H1 (cell line): ENCODE measurements at regions not wholly inside any gene's neighbourhood (a gene's known extent, or its start where the extent isn't known, plus 50 kb on each side); places are given as distances from the start of the nearest gene placed in this dataset.

ENCODE experiments used
- CTCF ChIA-PET: fragments of 300-600 bp; sonication (Branson Sonifier 250); formaldehyde crosslinking; loops from one replicate; lab custom pipeline; 2021; ENCODE audit not compliant: partially characterized antibody; lab: Charles Lee
- POLR2A ChIA-PET: fragments of 300-600 bp; sonication (Branson Sonifier 250); formaldehyde crosslinking; loops from one replicate; lab custom pipeline; 2021; ENCODE audit warnings: inconsistent platforms; ENCODE audit not compliant: partially characterized antibody; lab: Charles Lee
- DNase-seq, 2 experiments: peaks; one replicate each; pipeline versions ENCODE4 v3.0.0 to v3.0.0-alpha.2; 2010 to 2022; ENCODE audit warnings: low spot score in 2 of 2, low read depth in 1 of 2, mixed read lengths in 1 of 2
- FAIRE-seq: peaks from 2 replicates; lab custom pipeline; 2011; peaks lifted over from hg19 to GRCh38; lab: Jason Lieb, UNC
- H2AFZ ChIP-seq: 2 replicates; pipeline ENCODE4 v1.8.1; 2012; ENCODE audit warnings: low read length, inconsistent platforms
- H2AK5ac ChIP-seq: 2 replicates; pipeline ENCODE4 v1.6.1; 2013; ENCODE audit warnings: low read depth, low read length
- H2BK120ac ChIP-seq: replicated peaks from 2 replicates; pipeline ENCODE3; 2013; ENCODE audit warnings: low read depth, low read length, inconsistent platforms
- H2BK12ac ChIP-seq: 2 replicates; pipeline ENCODE4 v1.6.1; 2013; ENCODE audit warnings: low read depth, low read length
- H2BK15ac ChIP-seq: 2 replicates; pipeline ENCODE4 v1.6.1; 2013; ENCODE audit warnings: low read length
- H2BK20ac ChIP-seq: 2 replicates; pipeline ENCODE4 v1.6.1; 2013; ENCODE audit warnings: low read length
- H2BK5ac ChIP-seq: 2 replicates; pipeline ENCODE4 v1.6.1; 2013; ENCODE audit warnings: low read depth, low read length
- H3K14ac ChIP-seq: 2 replicates; pipeline ENCODE4 v1.6.1; 2013; ENCODE audit warnings: inconsistent platforms; ENCODE audit not compliant: insufficient read length
- H3K18ac ChIP-seq: 2 replicates; pipeline ENCODE4 v1.6.1; 2013; ENCODE audit warnings: low read length; ENCODE audit errors: extremely low read depth
- H3K23ac ChIP-seq: 2 replicates; pipeline ENCODE4 v1.6.1; 2013; ENCODE audit warnings: inconsistent platforms; ENCODE audit not compliant: insufficient read length
- H3K23me2 ChIP-seq: 2 replicates; pipeline ENCODE4 v1.6.1; 2013; ENCODE audit warnings: low read depth, low read length
- H3K27ac ChIP-seq: 2 replicates; pipeline ENCODE4 v1.6.1; 2011; ENCODE audit warnings: low read depth, low read length, inconsistent platforms
- H3K27me3 ChIP-seq, 4 experiments: replicated peaks in 1 of 4; 1 replicate in 1 of 4; 2 replicates in 3 of 4; pipeline versions ENCODE4 v1.6.1 to v1.8.1; 2011 to 2013; ENCODE audit warnings: low read length in 3 of 4, mild to moderate bottlenecking in 3 of 4, inconsistent platforms in 2 of 4, mixed read lengths in 2 of 4, moderate library complexity in 1 of 4; ENCODE audit not compliant: control insufficient read depth in 3 of 4, insufficient read depth in 3 of 4; ENCODE audit errors: extremely low read depth in 1 of 4
- H3K36me3 ChIP-seq, 4 experiments: 2 replicates each; pipeline versions ENCODE4 v1.6.1 to v1.8.1; 2011 to 2013; ENCODE audit warnings: mild to moderate bottlenecking in 4 of 4, low read length in 3 of 4, moderate library complexity in 2 of 4, control low read depth in 1 of 4, inconsistent platforms in 1 of 4; ENCODE audit not compliant: insufficient read depth in 4 of 4, control insufficient read depth in 2 of 4
- H3K4ac ChIP-seq: replicated peaks from 2 replicates; pipeline ENCODE3; 2013; ENCODE audit warnings: low read length, low read depth, mixed read lengths, inconsistent platforms; ENCODE audit not compliant: insufficient read length
- H3K4me1 ChIP-seq, 4 experiments: replicated peaks in 1 of 4; 1 replicate in 1 of 4; 2 replicates in 3 of 4; pipeline versions ENCODE4 v1.6.1 to v1.8.1; 2011 to 2013; ENCODE audit warnings: low read length in 3 of 4, inconsistent platforms in 2 of 4, mixed read lengths in 1 of 4; ENCODE audit not compliant: insufficient read depth in 4 of 4, control insufficient read depth in 3 of 4
- H3K4me2 ChIP-seq, 2 experiments: 2 replicates each; pipeline versions ENCODE4 v1.6.1 to v1.8.1; 2011 to 2013; ENCODE audit warnings: low read depth in 2 of 2, low read length in 2 of 2, control low read depth in 1 of 2, inconsistent platforms in 1 of 2, mild to moderate bottlenecking in 1 of 2; ENCODE audit not compliant: insufficient read depth in 1 of 2
- H3K4me3 ChIP-seq, 4 experiments: fragments of 200-600, 300-600 bp in 1 of 4; sonication (generic), shearing (Covaris generic), sonication (Bioruptor Twin) in 1 of 4; 2 replicates each; pipeline versions ENCODE4 v1.5.1 to v1.8.1; 2011 to 2016; ENCODE audit warnings: low read length in 4 of 4, low read depth in 3 of 4, control low read depth in 2 of 4, inconsistent platforms in 2 of 4, mild to moderate bottlenecking in 2 of 4, mixed read lengths in 1 of 4, moderate library complexity in 1 of 4; ENCODE audit not compliant: insufficient read depth in 2 of 4; ENCODE audit errors: extremely low read depth in 1 of 4
- H3K56ac ChIP-seq: replicated peaks from 2 replicates; pipeline ENCODE3; 2013; ENCODE audit warnings: low read depth, mild to moderate bottlenecking, mixed read lengths, low read length, inconsistent platforms; ENCODE audit not compliant: insufficient read length
- H3K79me1 ChIP-seq: 2 replicates; pipeline ENCODE4 v1.6.1; 2013; ENCODE audit warnings: low read depth, low read length, control low read depth
- H3K79me2 ChIP-seq, 2 experiments: 2 replicates each; pipeline versions ENCODE4 v1.6.1 to v1.8.1; 2012 to 2013; ENCODE audit warnings: low read length in 2 of 2, mild to moderate bottlenecking in 2 of 2, inconsistent platforms in 1 of 2; ENCODE audit not compliant: insufficient read depth in 2 of 2, control insufficient read depth in 1 of 2
- H3K9ac ChIP-seq, 4 experiments: replicated peaks in 1 of 4; 1 replicate in 1 of 4; 2 replicates in 3 of 4; pipeline versions ENCODE4 v1.6.1 to v1.8.1; 2011 to 2013; ENCODE audit warnings: low read depth in 3 of 4, low read length in 3 of 4, control low read depth in 2 of 4, mild to moderate bottlenecking in 2 of 4, moderate library complexity in 2 of 4, inconsistent platforms in 1 of 4; ENCODE audit errors: extremely low read depth in 1 of 4
- H3K9me3 ChIP-seq, 2 experiments: 2 replicates each; pipeline versions ENCODE4 v1.6.1 to v1.8.1; 2012 to 2013; ENCODE audit warnings: mild to moderate bottlenecking in 2 of 2, moderate library complexity in 2 of 2, control low read depth in 1 of 2, inconsistent platforms in 1 of 2, low read depth in 1 of 2, low read length in 1 of 2, mixed read lengths in 1 of 2; ENCODE audit not compliant: insufficient read depth in 2 of 2
- H4K20me1 ChIP-seq, 2 experiments: replicated peaks in 1 of 2; 2 replicates each; pipeline versions ENCODE3 to v1.8.1; 2011 to 2013; ENCODE audit warnings: inconsistent platforms in 2 of 2, low read length in 2 of 2, mild to moderate bottlenecking in 1 of 2; ENCODE audit not compliant: insufficient read depth in 2 of 2, control insufficient read depth in 1 of 2
- H4K5ac ChIP-seq: 2 replicates; pipeline ENCODE4 v1.6.1; 2013; ENCODE audit warnings: low read length, low read depth, mixed read lengths, inconsistent platforms; ENCODE audit not compliant: insufficient read length
- H4K8ac ChIP-seq: 2 replicates; pipeline ENCODE4 v1.8.0; 2013; ENCODE audit warnings: mild to moderate bottlenecking, moderate library complexity, low read length, inconsistent platforms; ENCODE audit not compliant: insufficient read depth; ENCODE audit errors: extremely low read depth
- H4K91ac ChIP-seq: replicated peaks from 2 replicates; pipeline ENCODE3; 2013; ENCODE audit warnings: low read length, mixed read lengths, inconsistent platforms; ENCODE audit not compliant: insufficient read length
- FOSL1 ChIP-seq: IDR thresholded peaks from 2 replicates; pipeline ENCODE4 v1.6.1; 2011; ENCODE audit warnings: mild to moderate bottlenecking, low read depth, low read length, moderate library complexity; ENCODE audit not compliant: insufficient read depth
- HDAC2 ChIP-seq, 2 experiments: fragments of 300-600 bp in 1 of 2; sonication (generic) in 1 of 2; IDR thresholded peaks; 2 replicates each; pipeline ENCODE4 v1.6.1; 2011 to 2012; ENCODE audit warnings: low read depth in 2 of 2, low read length in 2 of 2, mild to moderate bottlenecking in 2 of 2, moderate library complexity in 2 of 2, borderline replicate concordance in 1 of 2, inconsistent platforms in 1 of 2
- KDM1A ChIP-seq: fragments of 200-600, 300-600 bp; sonication (generic); IDR thresholded peaks from 2 replicates; pipeline ENCODE4 v1.7.1; 2016; ENCODE audit warnings: mild to moderate bottlenecking, low read length, borderline replicate concordance
- SIX5 ChIP-seq: IDR thresholded peaks from 2 replicates; pipeline ENCODE4 v1.6.1; 2011; ENCODE audit warnings: mild to moderate bottlenecking, low read depth, low read length
- WGBS, 2 experiments: shearing (Covaris generic) in 1 of 2; methylation state at CpG; one replicate each; pipeline versions ENCODE4 v1.1.6 to v1.1.7; 2013 to 2015; ENCODE audit warnings: low lambda C conversion rate in 2 of 2, mixed read lengths in 2 of 2, inconsistent platforms in 1 of 2, low coverage in 1 of 2, missing lambda C conversion rate in 1 of 2; ENCODE audit not compliant: insufficient replicate concordance in 2 of 2, insufficient coverage in 1 of 2, insufficient read length in 1 of 2; ENCODE audit errors: extremely low coverage in 1 of 2, missing lambda C conversion rate in 1 of 2; 5-methylcytosine and 5-hydroxymethylcytosine counted together

DNA sequence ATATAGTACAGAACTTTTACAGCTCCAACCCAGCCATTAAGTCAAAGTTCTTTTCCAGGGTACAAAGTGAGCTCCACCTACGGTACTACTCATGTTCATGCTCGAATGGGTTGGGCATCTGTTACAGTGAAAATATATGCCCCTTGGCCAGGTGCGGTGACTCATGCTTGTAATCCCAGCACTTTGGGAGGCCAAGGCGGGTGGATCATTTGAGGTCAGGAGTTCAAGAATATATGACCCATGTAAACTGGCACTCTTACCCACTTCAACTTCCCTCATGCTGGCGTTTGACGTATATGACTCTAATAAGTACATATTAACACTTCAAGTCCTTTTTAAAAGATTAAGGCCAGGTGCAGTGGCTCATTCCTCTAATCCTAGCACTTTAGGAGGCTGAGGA lies 71.3 kb upstream of the PKN2 start:
- Histone ChIP-seq H3K4me1 (no peaks in the 10 kb centered on the region), H3K79me2 (no peaks in the 10 kb centered on the region), H2BK12ac (no peak overlapping the region), H4K20me1 (no peaks in the 10 kb centered on the region), H2AFZ (no peak overlapping the region), H3K27ac (no peak overlapping the region), H3K23ac (no peak overlapping the region), H3K36me3 (no peaks in the 10 kb centered on the region), H3K79me1 (no peaks in the 10 kb centered on the region), H3K14ac (no peak overlapping the region), H3K9ac (no peak overlapping the region), H4K8ac (no peak overlapping the region), H2BK15ac (no peak overlapping the region), H3K4ac (no peak overlapping the region), H4K91ac (no peak overlapping the region), H3K18ac (no peak overlapping the region), H3K56ac (no peak overlapping the region), H3K4me2 (no peak overlapping the region), H2BK5ac (no peak overlapping the region), H2AK5ac (no peak overlapping the region), H3K23me2 (no peaks in the 10 kb centered on the region), H4K5ac (no peak overlapping the region), H3K4me3 (no peak overlapping the region), H3K27me3 (no peaks in the 10 kb centered on the region), H3K9me3 (peaks cover 0 to 3% of the 10 kb centered on the region in 2 experiments; a peak in 1 of 4 replicates), H2BK120ac (no peak overlapping the region), H2BK20ac (no peak overlapping the region)
- no peak for TF ChIP-seq KDM1A
- TF ChIP-seq FOSL1, result no peak
- TF ChIP-seq SIX5, result no peak
- TF ChIP-seq HDAC2 (IDR thresholded peaks at IDR 0.05; ENCODE audit: borderline replicate concordance in 1 of 2, low read depth in 2 of 2, low read length in 2 of 2), result no peak
- FAIRE-seq (no peak), DNase-seq (no peak)
- WGBS, 2 experiments, result 91% methylated on average over 6 of the region's 6 CpGs; no CpG with 5 or more reads in 1 of the 2 experiments
- ChIA-PET CTCF (interaction anchor here (1.4 kb wide), 1 partner anchor 42 kb away, joined by 3 read pairs; no protein-coding TSS in a partner anchor), POLR2A (no interaction called here)
